Activated naive CD4-positive, alpha-beta T cell treated with anti-CD3 and anti-CD28 coated beads, Interleukin-2, amount 50 U/mL, for 24 hours (primary cell): ENCODE measurements at regions not wholly inside any gene's neighbourhood (a gene's known extent, or its start where the extent isn't known, plus 50 kb on each side); places are given as distances from the start of the nearest gene placed in this dataset.

Experiments used
- H3K27ac Mint-ChIP-seq: one replicate; pipeline ENCODE4 v1.8.0; 2021; ENCODE audit warnings: mild to moderate bottlenecking, mixed read lengths
- H3K27me3 Mint-ChIP-seq: one replicate; pipeline ENCODE4 v1.8.0; 2021; ENCODE audit warnings: mixed read lengths
- H3K36me3 Mint-ChIP-seq: one replicate; pipeline ENCODE4 v1.8.0; 2021; ENCODE audit warnings: mixed read lengths
- H3K4me1 Mint-ChIP-seq: one replicate; pipeline ENCODE4 v1.8.0; 2021; ENCODE audit warnings: mixed read lengths
- H3K4me3 Mint-ChIP-seq: one replicate; pipeline ENCODE4 v1.8.0; 2021; ENCODE audit warnings: mild to moderate bottlenecking, mixed read lengths
- H3K9me3 Mint-ChIP-seq: one replicate; pipeline ENCODE4 v1.8.0; 2021; ENCODE audit warnings: mixed read lengths

GRCh38 chr13:39876258-39876657 is 220.8 kb downstream of the COG6 start:
- peaks cover 8% of the 10 kb centered on the region for H3K4me1 Mint-ChIP-seq
- peaks cover 1% of the 10 kb centered on the region for H3K27me3 Mint-ChIP-seq

GRCh38 chr13:39877134-39877533 is 221.7 kb downstream of the COG6 start:
- Mint-ChIP-seq H3K4me1 (peaks cover 8% of the 10 kb centered on the region), H3K27me3 (peaks cover 1% of the 10 kb centered on the region), H3K4me3 (no peak overlapping the region), H3K27ac (no peak overlapping the region), H3K9me3 (peaks cover 4% of the 10 kb centered on the region), H3K36me3 (peaks cover 2% of the 10 kb centered on the region)

More at GRCh38 chr13:39876258-39876657, 220.8 kb downstream of the COG6 start:
- peaks cover 3% of the 10 kb centered on the region for H3K9me3 Mint-ChIP-seq
- peaks cover 2% of the 10 kb centered on the region for H3K36me3 Mint-ChIP-seq
- H3K4me3 Mint-ChIP-seq: no peak overlapping the region
- no peak overlapping the region for H3K27ac Mint-ChIP-seq

GRCh38 chr13:39879286-39880035 is 224.0 kb downstream of the COG6 start:
- peaks cover 7% of the 10 kb centered on the region for H3K36me3 Mint-ChIP-seq
- H3K27me3 Mint-ChIP-seq: peaks cover 1% of the 10 kb centered on the region
- peaks cover 8% of the 10 kb centered on the region for H3K4me1 Mint-ChIP-seq
- no peak overlapping the region for H3K27ac Mint-ChIP-seq
- peaks cover 18% of the 10 kb centered on the region for H3K9me3 Mint-ChIP-seq
- no peak overlapping the region for H3K4me3 Mint-ChIP-seq

GRCh38 chr13:39881383-39881782 is 225.9 kb downstream of the COG6 start:
- H3K27me3 Mint-ChIP-seq: peaks cover 1% of the 10 kb centered on the region
- H3K4me3 Mint-ChIP-seq: no peak overlapping the region
- H3K4me1 Mint-ChIP-seq: peaks cover 8% of the 10 kb centered on the region
- H3K36me3 Mint-ChIP-seq: peaks cover 7% of the 10 kb centered on the region
- peaks cover 25% of the 10 kb centered on the region for H3K9me3 Mint-ChIP-seq
- no peak overlapping the region for H3K27ac Mint-ChIP-seq

GRCh38 chr13:39881887-39882286 is 226.4 kb downstream of the COG6 start:
- Mint-ChIP-seq H3K9me3 (peaks cover 25% of the 10 kb centered on the region), H3K27ac (no peak overlapping the region), H3K4me3 (no peak overlapping the region), H3K27me3 (peaks cover 1% of the 10 kb centered on the region), H3K36me3 (peaks cover 7% of the 10 kb centered on the region), H3K4me1 (peaks cover 8% of the 10 kb centered on the region)

GRCh38 chr13:39884166-39884565 is 228.7 kb downstream of the COG6 start:
- H3K4me1 Mint-ChIP-seq: no peaks in the 10 kb centered on the region
- H3K27ac Mint-ChIP-seq: no peak overlapping the region
- no peak overlapping the region for H3K4me3 Mint-ChIP-seq
- H3K9me3 Mint-ChIP-seq: peaks cover 25% of the 10 kb centered on the region
- H3K36me3 Mint-ChIP-seq: peaks cover 7% of the 10 kb centered on the region
- H3K27me3 Mint-ChIP-seq: peaks cover 1% of the 10 kb centered on the region

GRCh38 chr13:39886336-39886735 is 230.9 kb downstream of the COG6 start:
- H3K4me1 Mint-ChIP-seq: peaks cover 5% of the 10 kb centered on the region
- peaks cover 6% of the 10 kb centered on the region for H3K36me3 Mint-ChIP-seq
- no peak overlapping the region for H3K27ac Mint-ChIP-seq
- H3K27me3 Mint-ChIP-seq: no peaks in the 10 kb centered on the region
- no peak overlapping the region for H3K4me3 Mint-ChIP-seq
- peaks cover 21% of the 10 kb centered on the region for H3K9me3 Mint-ChIP-seq

- peaks cover 6% of the 10 kb centered on the region for H3K36me3 Mint-ChIP-seq
- H3K9me3 Mint-ChIP-seq: peaks cover 21% of the 10 kb centered on the region
- peaks cover 15% of the 10 kb centered on the region for H3K4me1 Mint-ChIP-seq
- no peak overlapping the region for H3K27ac Mint-ChIP-seq
- H3K27me3 Mint-ChIP-seq: no peaks in the 10 kb centered on the region
- no peak overlapping the region for H3K4me3 Mint-ChIP-seq
These were observed 231.9 kb downstream of the COG6 start for GRCh38 chr13:39887387-39887786.

GRCh38 chr13:39888865-39889810 is 233.7 kb downstream of the COG6 start:
- Mint-ChIP-seq H3K27me3 (no peaks in the 10 kb centered on the region), H3K36me3 (no peaks in the 10 kb centered on the region), H3K4me1 (peaks cover 33% of the 10 kb centered on the region), H3K4me3 (no peak overlapping the region), H3K27ac (no peak overlapping the region), H3K9me3 (peaks cover 10% of the 10 kb centered on the region)

- Mint-ChIP-seq H3K27me3 (no peaks in the 10 kb centered on the region), H3K4me3 (no peak overlapping the region), H3K9me3 (peaks cover 6% of the 10 kb centered on the region), H3K27ac (no peak overlapping the region), H3K36me3 (no peaks in the 10 kb centered on the region), H3K4me1 (peaks cover 45% of the 10 kb centered on the region)
These were observed 235.1 kb downstream of the COG6 start for GRCh38 chr13:39890537-39890936.

- Mint-ChIP-seq H3K9me3 (no peaks in the 10 kb centered on the region), H3K4me3 (peak overlapping the region; percentile 54), H3K36me3 (no peaks in the 10 kb centered on the region), H3K27me3 (no peaks in the 10 kb centered on the region), H3K27ac (peak overlapping the region; percentile 48), H3K4me1 (peaks cover 45% of the 10 kb centered on the region)
These were observed 237.5 kb downstream of the COG6 start for GRCh38 chr13:39892721-39893685.

- Mint-ChIP-seq H3K9me3 (no peaks in the 10 kb centered on the region), H3K4me3 (no peak overlapping the region), H3K27ac (peak overlapping the region; percentile 1), H3K36me3 (no peaks in the 10 kb centered on the region), H3K4me1 (peaks cover 45% of the 10 kb centered on the region), H3K27me3 (no peaks in the 10 kb centered on the region)
These were observed 238.3 kb downstream of the COG6 start for GRCh38 chr13:39893808-39894207.

GRCh38 chr13:39894586-39894985 is 239.1 kb downstream of the COG6 start:
- Mint-ChIP-seq H3K36me3 (no peaks in the 10 kb centered on the region), H3K4me1 (peaks cover 45% of the 10 kb centered on the region), H3K27me3 (no peaks in the 10 kb centered on the region), H3K9me3 (no peaks in the 10 kb centered on the region), H3K4me3 (no peak overlapping the region), H3K27ac (no peak overlapping the region)

- Mint-ChIP-seq H3K36me3 (no peaks in the 10 kb centered on the region), H3K27me3 (no peaks in the 10 kb centered on the region)
These were observed 239.8 kb downstream of the COG6 start for GRCh38 chr13:39895254-39895653.

GRCh38 chr13:39897636-39898035 is 242.2 kb downstream of the COG6 start:
- Mint-ChIP-seq H3K27ac (no peak overlapping the region), H3K4me1 (peaks cover 27% of the 10 kb centered on the region), H3K4me3 (no peak overlapping the region), H3K27me3 (no peaks in the 10 kb centered on the region), H3K9me3 (no peaks in the 10 kb centered on the region), H3K36me3 (no peaks in the 10 kb centered on the region)

More at GRCh38 chr13:39895254-39895653, 239.8 kb downstream of the COG6 start:
- peaks cover 45% of the 10 kb centered on the region for H3K4me1 Mint-ChIP-seq
- no peak overlapping the region for H3K27ac Mint-ChIP-seq
- H3K4me3 Mint-ChIP-seq: no peak overlapping the region
- no peaks in the 10 kb centered on the region for H3K9me3 Mint-ChIP-seq
